Esophagus muscularis mucosa (tissue), 3 donors: ENCODE measurements at regions not wholly inside any gene's neighbourhood (a gene's known extent, or its start where the extent isn't known, plus 50 kb on each side); places are given as distances from the start of the nearest gene placed in this dataset.

ENCODE experiments used
- POLR2AphosphoS5 ChIP-seq, 2 donors: sonication (generic); formaldehyde crosslinking; IDR thresholded peaks; one replicate each; pipeline ENCODE4 v1.6.1; 2017; ENCODE audit warnings: antibody characterized with exemption in 2 of 2
- TF ChIP-seq, protein P1 (sequence below), 3 experiments: fragments of 200-600 bp in 2 of 3; fragments of 450-650 bp in 1 of 3; sonication (generic) in 2 of 3; IDR thresholded peaks; one replicate each; pipeline ENCODE4 v1.5.1; 2017 to 2019; ENCODE audit warnings: antibody characterized with exemption in 3 of 3, mild to moderate bottlenecking in 2 of 3, moderate library complexity in 1 of 3

- TF ChIP-seq, protein P1, sequence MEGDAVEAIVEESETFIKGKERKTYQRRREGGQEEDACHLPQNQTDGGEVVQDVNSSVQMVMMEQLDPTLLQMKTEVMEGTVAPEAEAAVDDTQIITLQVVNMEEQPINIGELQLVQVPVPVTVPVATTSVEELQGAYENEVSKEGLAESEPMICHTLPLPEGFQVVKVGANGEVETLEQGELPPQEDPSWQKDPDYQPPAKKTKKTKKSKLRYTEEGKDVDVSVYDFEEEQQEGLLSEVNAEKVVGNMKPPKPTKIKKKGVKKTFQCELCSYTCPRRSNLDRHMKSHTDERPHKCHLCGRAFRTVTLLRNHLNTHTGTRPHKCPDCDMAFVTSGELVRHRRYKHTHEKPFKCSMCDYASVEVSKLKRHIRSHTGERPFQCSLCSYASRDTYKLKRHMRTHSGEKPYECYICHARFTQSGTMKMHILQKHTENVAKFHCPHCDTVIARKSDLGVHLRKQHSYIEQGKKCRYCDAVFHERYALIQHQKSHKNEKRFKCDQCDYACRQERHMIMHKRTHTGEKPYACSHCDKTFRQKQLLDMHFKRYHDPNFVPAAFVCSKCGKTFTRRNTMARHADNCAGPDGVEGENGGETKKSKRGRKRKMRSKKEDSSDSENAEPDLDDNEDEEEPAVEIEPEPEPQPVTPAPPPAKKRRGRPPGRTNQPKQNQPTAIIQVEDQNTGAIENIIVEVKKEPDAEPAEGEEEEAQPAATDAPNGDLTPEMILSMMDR (IDR thresholded peaks at IDR 0.05), result no peak
- TF ChIP-seq POLR2AphosphoS5 (IDR thresholded peaks at IDR 0.05), result no peak
Measured at GRCh38 chr5:174622067-174622466, 102.3 kb upstream of the MSX2 start.
